DMS114 treated with DMSO at 0.1 percent for 48 hours (cell line): ENCODE measurements at regions not wholly inside any gene's neighbourhood (a gene's known extent, or its start where the extent isn't known, plus 50 kb on each side); places are given as distances from the start of the nearest gene placed in this dataset.

Source experiments
- DNase-seq: peaks from one replicate; lab custom pipeline; 2025; ENCODE audit not compliant: unreplicated experiment; lab: John Stamatoyannopoulos, UW

DNA sequence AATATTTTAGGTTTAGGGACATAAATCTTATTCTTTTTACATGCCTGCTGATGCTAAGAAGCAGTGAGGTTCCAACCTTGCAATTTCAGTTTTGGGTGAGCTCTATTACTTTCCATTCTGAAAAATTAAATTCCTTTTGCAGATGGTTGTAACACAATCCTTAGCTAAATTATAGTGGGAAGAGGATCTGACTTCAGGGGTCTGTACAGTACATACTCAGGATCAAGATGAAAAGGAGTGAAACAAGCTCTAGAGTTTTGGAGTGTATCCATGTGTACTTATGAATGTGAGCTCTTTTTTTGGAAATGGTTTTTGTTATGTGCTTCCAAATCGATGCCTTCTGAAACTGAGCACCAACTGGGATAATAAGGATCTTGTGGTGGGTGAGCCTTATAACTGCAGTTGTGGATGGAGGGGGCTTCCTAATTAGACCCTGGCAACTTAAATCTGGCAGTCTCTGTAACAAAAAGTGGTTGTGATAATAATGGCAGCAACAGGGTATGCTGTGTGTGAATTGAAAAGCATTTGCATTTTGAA lies 218.8 kb upstream of the MAP3K7 start:
- DNase-seq: no peak

DNA sequence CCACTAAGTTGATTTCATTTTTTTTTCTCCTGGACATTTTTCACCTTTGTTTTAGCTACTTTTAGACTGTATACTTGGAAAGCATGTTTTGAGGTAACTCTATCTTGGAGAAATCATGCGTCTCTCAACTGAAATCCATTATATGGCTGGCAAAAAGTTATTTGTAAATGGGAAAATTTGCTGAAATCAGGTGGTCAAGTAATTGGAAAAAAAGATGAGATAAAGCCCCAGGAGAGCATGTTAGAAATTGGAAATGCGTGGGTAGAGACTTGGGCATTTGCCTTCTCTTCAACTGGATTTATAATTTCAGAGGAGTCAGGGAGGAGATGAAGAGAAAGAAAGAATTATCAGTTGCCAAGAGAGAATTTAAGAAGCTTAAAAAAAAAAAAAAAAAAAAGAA lies 217.1 kb upstream of the MAP3K7 start:
- DNase-seq: no peak

DNA sequence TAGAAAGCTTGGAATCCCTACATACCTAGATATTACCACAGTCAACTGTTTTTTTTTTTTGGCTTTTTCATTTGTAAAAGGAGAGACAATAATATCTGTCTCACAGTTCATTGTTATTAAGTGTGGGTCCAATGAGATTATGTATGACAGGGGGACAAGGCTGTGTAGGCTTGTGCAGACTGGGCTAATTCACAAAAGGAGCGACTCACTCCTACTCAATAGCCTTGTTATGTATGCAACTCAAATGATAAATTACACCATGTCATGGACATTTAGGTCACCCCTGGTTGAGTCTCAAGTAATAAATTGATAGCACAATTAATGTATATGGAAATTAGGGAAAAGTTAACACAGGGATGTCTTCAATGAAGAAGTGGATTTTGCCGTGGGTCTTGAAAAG lies 208.2 kb upstream of the MAP3K7 start:
- no peak for DNase-seq

DNA sequence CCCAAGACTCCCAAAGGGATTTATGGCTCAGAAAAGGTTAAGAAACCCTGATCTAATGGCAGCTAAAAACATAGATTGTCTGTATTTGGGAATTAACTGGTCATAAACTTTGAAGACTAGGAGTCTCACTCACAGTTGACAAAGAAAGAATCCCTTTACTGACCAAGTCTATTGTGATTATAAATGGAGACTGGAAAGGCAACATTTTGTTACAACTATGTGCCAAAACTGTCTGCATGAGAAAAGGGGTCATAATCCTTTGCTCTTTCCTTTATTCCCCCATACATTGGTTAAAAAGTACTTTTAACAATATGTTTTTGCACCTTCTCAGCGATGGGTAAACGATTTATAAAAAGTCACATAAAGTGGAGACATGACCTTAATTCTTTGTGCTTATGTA lies 206.9 kb upstream of the MAP3K7 start:
- DNase-seq: no peak

DNA sequence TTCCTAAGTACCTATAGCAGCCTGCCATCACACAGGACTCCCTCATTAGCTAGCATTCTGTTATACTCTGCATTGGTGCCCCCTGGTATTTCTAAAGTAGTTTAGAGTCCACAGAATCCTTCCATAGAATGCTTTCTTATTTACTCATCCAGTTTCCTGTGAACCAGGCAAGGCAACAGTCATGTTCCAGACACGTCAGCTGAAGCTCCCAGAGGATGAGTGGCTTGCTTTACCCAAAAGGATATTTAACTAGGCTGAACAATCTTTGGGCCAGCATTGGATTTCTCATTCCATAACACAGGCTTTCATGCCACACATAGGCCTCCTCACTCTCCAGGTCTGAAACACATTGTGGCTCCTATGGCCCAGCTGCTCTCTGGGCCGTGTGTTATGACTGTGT lies 203.8 kb upstream of the MAP3K7 start:
- DNase-seq: no peak

DNA sequence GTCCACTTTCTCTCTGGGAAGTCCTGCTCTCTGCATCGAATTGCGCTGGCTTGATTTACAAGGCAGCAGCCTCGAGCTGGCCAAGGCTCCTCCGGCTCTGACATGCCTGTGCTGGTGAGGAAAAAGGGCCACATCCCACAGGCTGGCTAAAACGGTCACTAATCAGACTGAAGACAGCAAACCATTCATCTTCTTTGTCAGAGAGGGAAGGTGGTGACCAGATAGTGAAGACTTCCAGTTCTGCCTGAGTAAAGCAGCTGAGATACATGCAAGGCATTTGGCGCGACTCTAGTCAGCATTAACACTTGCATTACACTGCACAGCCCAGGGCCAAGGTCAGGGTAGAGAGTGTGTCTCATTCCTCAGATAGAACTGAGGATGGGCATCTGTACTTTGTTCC lies 203.2 kb upstream of the MAP3K7 start:
- DNase-seq: no peak

DNA sequence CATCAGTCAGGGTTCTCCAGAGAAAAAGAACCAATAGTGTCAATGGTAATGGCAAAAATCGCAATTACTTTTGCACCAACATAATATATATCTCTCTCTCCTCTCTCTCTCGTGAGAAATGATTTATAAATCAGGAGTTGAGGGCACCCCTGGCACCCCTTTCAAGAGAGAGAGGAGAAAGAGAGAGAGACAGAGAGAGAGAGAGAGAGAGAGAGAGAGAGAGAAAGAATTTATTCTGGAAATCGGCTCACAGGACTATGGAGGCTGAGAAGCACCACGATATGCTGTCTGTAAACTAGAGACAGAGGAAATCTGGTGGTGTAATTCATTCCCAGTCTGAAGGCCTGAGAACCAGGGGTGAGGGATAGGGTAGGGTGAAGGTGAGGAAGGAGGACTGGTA lies 201.9 kb upstream of the MAP3K7 start:
- no peak for DNase-seq

DNA sequence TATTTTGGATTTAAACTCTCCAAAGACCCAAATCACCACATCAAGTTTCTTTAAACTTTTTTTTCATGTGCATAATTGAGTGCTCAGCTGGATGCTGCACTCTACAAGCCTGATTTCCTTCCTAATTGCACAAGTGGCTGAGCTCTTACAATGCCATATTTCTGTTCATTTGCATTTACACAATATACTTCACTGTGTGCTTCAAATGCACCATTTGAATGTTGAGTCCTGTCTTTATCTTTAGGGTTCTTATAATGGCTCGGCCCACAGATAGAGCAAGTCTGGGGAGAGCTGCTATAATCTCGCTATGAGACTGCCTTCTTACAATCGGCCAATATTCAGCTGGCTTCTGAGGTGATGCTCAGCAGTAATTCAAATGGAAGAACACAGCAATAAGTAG lies 200.6 kb upstream of the MAP3K7 start:
- no peak for DNase-seq

DNA sequence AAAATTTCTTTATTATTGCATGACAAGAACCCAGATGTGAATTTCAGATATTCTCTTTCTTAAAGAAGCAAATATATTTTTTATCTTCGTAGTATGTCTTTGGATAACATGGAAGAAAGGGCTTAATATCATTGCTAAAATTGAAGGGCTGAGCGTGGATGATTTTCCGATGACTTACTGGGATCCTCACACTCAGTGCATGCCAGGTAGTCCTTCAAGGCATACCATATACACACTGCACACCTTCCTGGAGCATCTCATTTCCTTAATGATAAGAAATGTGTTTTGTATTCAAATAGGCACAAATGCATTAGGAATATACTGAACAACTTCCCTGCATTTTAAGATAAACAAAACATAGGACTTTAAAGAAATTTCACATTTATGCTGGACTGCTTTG lies 193.9 kb upstream of the MAP3K7 start:
- no peak for DNase-seq

DNA sequence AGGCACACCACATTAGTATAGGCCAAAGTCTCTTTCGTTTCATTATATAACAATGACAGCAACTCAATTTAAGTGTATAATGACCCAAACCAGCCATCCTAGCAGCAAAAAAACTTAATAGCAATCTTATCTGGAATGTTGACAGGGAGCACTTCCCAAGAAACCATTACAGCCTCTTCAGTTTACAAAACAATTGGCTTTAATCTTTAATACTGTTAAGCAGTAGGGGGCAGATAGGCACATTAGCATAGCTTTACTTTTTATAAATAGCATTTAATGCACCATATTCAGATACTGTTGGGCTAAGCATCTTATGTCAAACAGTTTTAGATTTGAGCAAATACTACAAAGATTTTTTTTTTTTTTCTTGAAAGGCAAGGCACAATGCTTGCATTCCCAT lies 193.3 kb upstream of the MAP3K7 start:
- DNase-seq: no peak

DNA sequence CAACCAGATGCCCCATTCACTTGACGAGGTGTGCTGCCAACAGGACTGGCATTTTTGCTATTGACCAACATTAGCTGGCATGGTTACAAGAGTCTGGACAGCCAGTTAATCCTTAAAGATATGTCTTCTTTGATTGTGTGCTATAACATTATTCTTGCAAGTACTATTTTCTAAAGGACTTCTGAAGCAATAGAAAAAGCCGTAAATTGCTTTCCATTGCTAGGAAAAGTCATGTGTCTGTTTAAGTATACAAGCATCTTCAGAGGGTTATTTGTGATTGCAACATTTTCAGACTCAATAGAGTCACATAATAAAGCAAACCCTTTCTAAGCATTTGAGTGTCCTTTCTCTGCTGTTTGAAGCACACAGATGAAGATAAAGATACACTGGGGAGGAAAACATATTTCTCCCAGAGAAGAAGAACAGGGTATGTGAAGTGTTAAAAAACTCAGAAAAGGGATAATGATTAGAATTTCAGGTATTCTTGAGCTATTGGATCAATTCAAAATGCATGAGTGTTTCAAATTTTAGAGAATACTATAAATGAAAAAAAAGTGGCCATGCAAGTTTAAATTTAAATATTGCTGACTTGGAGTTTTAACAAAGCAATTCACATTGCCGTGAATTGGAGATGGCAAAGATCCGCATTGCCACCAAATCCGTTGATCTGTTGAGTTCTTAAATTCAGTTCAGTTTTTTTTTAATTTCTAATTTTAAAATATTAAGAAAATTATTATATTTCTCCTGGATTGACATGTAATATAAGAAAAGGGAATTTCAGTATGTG lies 191.7 kb upstream of the MAP3K7 start:
- DNase-seq: no peak

DNA sequence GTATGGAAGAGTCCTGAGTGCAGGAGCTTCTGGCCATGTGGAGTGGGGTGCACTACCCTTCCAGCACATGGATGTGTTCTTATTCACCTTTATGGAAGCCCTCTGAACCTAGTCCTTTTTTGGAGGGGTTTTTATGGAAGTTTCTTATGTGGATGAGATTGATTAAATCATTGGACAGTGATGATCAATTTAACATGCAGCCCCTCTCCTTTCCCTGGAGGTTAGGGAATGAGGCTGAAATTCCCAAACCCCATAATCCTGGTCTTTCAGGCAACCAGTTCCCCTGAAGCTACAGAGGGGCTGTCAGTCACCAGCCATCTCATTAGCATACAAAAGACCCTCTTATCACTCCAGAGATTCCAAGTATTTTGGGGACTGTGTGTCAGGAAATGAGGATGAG lies 183.9 kb upstream of the MAP3K7 start:
- DNase-seq: no peak

DNA sequence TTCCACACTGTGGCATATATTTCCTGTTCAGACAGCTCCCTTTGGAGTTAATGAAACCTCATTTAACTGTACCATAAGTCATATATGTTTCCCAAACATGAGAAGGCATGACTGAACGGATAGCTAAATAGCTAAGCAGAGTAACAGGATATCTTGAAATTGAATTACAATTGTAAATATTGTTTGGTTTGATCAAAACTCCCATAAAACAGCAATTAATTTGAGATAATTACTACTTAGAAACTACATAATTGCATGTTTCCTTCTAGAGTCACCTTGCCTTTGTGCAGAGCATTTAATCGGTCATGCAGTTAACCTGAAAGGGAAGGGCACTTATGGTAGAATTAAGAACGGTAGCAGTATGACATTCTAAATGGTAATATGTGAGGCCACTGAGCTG lies 179.0 kb upstream of the MAP3K7 start:
- DNase-seq: no peak

DNA sequence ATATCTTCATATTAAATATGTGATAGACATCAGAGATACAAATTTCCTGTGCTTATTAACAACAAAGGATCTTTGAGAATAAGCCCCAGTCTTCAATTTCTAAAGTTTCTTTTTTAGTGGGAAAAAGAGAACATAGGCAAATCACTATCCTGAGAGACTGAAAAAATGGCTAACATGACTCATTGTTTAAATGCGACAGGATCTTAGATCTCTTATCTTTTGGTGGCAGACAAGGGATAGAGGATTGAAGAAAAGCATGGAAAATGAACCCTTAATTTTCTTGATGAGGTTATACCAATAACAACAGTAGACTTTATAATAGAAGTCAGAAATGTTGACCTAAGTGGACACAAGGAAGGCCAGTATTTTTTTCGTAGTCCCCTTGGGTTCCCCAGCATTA lies 178.6 kb upstream of the MAP3K7 start:
- DNase-seq: no peak

DNA sequence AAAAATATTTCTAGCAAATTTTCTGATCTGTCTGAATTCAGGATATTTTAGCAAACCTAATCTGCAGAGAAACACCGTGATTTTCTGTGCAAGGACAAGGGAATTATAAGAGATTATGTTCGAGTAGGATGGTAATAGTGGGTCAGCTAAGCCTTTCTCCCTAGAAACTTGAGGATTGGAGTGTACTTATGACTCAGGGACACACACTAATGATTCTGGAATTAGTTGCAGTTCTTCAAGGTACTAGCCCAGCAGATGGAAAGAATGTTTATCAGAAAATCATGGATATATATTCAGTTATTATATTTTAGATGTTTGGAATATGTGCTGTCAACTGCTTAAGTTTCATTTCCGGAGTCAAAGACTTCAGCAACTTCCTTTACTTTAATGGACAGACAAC lies 177.1 kb upstream of the MAP3K7 start:
- DNase-seq: no peak

DNA sequence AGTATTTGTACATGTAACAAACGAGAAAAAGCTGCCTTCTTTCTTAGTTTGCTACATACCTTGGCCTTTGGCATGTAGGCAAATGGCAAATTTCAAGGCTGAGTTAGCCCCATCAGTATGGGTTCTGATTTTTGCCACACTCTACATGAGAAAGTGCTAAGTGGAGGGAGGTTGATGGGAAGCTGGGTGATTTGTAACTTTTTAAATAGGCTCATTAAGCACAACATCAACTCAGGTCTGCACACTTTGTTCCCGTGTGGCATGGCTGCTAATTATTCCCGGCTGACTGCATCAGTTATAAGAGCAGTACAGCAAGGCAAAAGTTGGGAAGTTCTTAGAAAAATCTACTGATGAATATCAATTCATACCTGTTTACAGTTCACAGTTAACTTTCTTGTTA lies 172.8 kb upstream of the MAP3K7 start:
- DNase-seq: no peak

DNA sequence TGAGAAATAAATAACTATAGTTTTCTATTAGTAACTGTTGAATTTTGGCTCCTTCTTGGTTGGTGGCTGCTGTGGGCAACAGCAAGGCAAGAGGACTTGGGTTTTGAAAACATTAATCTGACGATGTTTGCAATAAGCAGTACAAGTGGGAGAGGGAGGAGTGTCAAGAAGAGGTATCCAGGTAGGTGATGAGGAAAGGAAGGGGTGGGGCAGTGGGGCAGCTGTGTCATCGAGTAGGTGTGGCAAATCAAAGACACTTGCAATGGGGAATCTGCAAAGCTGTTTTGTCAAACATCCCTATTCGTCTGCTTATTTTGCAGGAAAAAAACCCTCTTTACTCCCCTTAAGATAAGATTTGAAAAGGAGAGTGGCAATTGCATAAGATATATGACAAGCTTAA lies 171.9 kb upstream of the MAP3K7 start:
- DNase-seq: no peak

DNA sequence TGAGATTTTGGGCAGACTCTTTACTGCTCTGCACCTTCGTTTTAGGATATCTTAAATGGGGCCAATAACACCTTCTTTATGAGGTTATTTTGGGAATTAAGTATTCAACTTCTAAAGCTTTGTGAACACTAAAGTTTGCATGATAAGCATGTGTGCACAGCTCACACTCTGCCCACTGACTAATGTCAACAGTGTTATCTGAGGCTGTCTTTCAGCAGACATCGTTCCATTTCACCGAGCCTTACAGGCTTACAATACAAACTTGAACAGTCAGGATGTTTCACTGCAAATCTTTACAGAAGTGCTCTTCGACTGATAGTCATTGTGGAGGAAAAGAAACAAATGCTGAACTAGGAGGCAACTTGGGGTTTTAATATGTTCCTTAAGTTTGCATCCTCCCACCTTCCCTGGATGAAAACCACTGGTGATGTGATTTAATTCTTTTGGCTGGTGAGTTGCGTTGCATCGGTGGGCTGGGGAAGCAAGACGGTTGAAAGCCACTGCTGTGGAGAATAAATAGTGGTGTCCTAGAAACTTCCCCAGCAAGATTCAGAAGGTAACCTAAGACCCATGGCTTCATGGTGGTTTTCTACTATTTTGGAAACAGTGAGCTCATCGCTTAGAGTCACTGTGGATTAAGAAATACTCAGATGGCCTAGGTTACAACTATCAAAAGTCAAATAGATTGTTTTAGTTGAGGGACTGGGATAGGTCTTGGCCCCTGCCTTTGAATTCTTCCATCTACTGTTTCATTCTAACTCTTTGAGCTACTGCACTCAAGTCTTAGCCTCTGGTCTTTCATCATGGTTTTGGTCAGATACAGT lies 167.2 kb upstream of the MAP3K7 start:
- DNase-seq: no peak

DNA sequence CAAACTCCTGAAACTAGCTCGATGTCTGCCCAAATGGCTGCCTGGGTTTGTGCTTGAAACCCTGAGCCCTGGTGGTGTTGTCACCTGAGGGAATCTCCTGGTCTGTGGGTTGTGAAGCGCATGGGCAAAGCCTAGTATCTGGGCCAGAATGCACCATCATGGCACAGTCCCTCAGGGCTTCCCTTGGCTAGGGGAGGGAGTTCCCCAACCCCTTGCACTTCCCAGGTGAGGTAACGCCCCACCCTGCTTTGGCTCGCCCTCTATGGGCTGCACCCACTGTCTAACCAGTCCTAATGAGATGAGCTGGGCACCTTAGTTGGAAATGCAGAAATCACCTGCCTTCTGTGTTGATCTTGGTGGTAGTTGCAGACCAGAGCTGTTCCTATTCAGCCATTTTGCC lies 152.9 kb upstream of the MAP3K7 start:
- no peak for DNase-seq

DNA sequence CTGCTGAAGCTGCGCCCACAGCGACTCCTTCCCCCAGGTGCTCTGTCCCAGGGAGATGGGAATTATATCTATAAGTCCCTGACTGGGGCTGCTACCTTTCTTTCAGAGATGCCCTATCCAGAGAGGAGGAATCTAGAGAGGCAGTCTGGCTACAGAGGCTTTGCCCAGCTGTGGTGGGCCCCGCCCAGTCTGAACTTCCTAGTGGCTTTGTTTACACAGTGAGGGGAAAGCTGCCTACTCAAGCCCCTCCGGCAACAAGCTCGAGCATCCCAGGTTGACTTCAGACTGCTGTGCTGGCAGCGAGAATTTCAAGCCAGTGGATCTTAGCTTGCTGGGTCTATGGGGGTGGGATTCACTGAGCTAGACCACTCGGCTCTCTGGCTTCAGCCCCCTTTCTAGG lies 152.5 kb upstream of the MAP3K7 start:
- no peak for DNase-seq

DNA sequence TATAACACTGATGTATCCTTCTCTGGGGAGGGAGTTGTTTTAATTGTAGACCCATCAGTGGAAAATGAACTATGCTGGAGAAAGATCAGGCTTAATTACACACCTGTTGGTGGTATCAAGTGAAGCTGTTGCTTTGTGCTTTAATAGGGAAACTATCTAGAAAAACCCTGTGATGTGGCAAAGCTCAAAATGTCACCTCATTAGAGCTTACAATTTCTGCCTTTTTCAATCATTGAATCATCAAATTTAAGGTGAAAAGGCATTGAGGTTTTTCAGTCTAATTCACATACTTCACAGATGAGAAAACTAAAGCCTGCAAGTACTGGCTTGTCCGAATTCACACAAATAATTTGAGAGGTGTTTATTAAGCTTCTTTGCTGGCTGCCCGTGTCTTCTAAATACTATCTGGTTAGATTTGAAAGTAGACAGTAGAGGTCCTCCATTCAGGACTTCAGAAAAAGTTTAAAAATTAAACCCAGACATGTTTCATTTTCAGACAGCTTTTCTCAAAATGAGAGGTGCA lies 143.3 kb upstream of the MAP3K7 start:
- no peak for DNase-seq

DNA sequence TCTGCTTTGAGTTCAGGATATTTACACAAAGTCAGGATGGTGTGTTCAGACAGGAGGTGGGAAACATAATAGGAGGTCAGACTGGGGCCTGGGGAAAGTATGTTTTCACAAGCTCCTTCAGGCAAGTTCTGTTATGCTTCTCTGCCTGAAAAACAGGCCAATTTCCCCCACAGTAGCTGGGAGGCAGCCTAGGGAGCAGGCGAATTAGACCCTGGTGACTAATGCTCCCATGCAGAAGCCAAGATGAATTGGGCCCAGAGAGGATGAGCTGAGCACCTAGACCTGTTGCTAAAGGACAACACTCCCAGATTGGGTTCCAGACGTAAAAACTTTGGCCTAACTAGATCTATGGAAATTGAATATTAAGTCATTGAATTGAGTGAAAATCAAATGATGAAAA lies 142.2 kb upstream of the MAP3K7 start:
- DNase-seq: no peak
